GM18907 (cell line): ENCODE measurements at regions not wholly inside any gene's neighbourhood (a gene's known extent, or its start where the extent isn't known, plus 50 kb on each side); places are given as distances from the start of the nearest gene placed in this dataset.

ENCODE experiments used
- ATAC-seq: cut with Tn5 transposase; IDR thresholded peaks from one replicate; pipeline ENCODE4 v1.9.1; 2021; ENCODE audit warnings: mild to moderate bottlenecking, moderate library complexity; ENCODE audit not compliant: unreplicated experiment

- ATAC-seq, result no peak
Measured at GRCh38 chr19:29263305-29264135, 50.6 kb upstream of the UQCRFS1 start.

- no peak for ATAC-seq
Measured at GRCh38 chr19:29264897-29265296, 51.9 kb upstream of the UQCRFS1 start.

DNA sequence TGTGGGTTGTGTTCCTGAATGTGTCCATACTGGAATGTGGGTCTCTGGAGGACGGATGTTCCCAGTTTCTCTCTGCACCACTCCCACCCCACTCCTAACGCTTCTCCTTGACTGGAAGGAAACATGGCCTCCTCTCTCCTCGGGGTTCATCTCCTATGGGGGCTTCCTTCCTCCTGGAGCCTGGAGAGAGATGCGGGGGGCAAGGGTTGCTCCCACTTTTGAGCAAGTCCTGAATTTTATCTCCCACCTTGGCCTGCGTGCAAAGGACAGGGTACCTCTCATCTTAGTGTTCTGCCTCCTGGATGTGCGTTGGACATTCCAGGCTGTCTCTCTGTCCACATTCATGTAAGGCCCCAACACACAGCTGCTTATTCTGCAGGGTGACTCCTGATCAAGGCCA, 52.5 kb upstream of the UQCRFS1 start:
- no peak for ATAC-seq

DNA sequence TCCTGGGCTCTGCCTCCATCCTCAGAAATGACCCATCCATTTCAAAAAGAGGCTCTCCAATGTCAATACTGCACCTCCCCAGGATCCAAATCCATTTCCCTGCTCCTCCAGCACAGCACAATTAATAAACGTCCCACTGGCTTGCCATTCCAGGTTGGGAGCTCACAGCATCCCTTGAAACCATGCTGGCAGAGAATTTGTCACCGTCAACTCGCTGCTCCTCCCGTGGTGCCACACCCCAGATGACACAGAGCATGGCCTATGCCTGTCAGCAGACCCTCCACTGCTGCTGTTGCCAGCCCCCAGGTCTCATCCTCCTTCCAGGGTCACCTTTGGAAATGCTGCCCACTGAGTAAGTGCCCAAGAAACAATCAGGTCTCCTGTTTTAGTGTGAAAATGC, 53.0 kb upstream of the UQCRFS1 start:
- ATAC-seq, result no peak

DNA sequence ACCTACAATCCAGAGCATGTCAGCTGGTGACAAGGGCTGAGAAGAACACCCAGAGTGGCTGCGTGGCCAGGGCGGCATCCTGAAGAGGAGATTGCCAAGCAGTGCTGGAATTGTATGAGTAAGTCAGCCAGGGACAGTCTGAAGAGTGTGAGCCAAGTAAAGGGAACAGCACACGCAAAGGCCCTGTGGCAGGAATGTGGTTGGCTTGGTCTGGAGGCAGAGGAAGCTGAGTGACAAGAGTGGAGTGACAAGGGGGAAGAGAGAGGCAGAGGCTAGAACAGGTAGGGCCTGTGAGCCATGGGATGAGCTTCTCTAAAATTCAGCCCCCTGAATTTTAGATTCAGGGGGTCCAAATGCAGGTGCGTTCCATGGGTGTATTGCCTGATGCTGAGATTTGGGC, 53.7 kb upstream of the UQCRFS1 start:
- no peak for ATAC-seq

DNA sequence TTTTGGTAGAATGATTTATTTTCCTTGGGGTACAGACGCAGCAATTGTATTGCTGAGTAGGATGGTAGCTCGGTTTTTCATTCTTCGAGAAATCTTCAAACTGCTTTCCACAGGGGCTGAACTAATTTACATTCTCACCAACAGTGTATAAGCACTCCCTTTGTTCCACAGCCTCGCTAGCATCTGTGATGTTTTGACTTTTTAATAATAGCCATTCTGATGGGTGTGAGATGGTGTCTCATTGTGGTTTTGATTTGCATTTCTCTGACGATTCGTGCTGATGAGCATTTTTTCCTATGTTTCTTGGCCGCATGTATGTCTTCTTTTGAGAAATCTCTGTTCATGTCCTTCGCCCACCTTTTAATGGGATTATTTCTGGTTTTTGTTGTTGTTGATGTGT, 54.8 kb upstream of the UQCRFS1 start:
- ATAC-seq, result no peak

- ATAC-seq, result no peak
Measured at GRCh38 chr19:29268103-29268502, 55.2 kb upstream of the UQCRFS1 start.

DNA sequence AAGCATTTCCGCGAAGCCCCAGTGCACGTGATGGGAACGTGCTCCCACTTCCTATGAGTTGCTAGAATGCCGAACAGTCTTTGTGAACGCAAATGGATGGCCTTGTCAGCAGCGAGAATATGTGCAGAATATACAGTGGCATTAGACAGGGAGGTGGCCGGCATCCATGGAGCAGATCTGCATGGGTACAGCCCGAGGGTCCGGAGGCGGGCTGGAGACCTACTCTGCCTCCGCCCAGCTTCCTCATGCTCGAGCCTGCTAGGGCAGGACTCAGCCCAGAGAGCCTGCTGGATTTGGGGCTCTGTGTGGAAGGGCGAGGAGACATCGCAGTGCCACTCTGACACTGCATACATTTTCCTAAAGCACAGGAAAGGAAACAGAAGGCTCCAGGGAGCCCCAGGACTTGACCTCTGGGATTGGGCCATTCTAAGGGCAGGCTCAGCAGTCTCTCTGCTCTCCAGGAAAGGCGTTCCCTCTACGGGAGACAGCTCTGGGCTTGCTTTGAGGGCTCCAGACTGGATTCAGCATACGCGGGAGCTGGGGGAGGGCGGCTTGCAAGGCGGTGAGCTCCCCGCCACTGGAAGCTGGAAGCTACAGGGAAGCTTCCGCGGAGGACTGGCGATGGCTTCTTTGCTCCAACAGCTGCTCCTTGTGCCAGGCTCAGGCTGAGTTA, 55.9 kb upstream of the UQCRFS1 start:
- no peak for ATAC-seq

DNA sequence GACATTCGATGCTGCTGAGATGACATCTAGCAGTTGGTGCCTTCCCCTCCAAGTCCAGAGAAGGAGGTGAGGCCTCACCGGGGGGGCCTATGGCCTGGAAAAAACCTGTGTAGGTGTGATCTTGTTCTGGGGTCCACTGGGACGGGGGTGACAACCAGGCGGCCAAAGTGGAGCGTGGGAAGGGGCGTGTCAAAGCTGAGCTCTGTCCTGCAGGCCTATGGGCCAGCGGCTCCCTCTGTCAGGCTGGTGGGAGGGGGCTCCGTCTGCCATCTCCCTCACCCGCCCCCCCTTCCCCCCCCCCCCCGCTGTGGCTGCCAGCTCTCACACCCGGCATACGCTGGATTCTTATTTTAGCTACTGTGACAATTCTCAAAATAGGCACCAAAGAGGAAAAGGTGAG, 56.7 kb upstream of the UQCRFS1 start:
- no peak for ATAC-seq

GRCh38 chr19:29271341-29271740, 58.4 kb upstream of the UQCRFS1 start:
- ATAC-seq, result no peak

- ATAC-seq, result no peak
Measured at GRCh38 chr19:29271911-29272310, 59.0 kb upstream of the UQCRFS1 start.

GRCh38 chr19:29273000-29273640, 60.2 kb upstream of the UQCRFS1 start:
- ATAC-seq, result no peak

- no peak for ATAC-seq
Measured at GRCh38 chr19:29275266-29275665, 62.3 kb upstream of the UQCRFS1 start.

GRCh38 chr19:29277102-29277501, 64.2 kb upstream of the UQCRFS1 start:
- peak; percentile 99 for ATAC-seq

DNA sequence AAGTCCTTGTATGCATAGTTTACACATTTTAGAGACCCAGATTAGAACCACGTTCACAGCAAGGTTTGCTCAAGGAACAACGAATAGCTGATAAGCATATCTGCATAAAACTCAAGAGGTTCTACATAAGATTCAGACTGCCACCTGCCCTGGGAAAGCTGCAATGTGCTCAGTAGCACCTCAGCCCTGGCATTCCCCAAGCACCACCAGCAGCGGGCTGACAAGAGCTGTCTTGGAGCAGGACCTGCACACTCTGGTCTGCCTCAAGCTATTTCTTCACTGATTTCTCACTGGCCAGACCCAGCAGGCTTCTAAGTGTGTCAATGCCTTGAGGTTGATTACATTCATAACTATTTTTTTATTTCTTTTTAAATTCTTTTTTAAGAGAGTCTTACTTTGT, 65.8 kb upstream of the UQCRFS1 start:
- no peak for ATAC-seq

- ATAC-seq, result no peak
Measured at GRCh38 chr19:29283366-29283765, 70.4 kb upstream of the UQCRFS1 start.

- ATAC-seq, result no peak
Measured at GRCh38 chr19:29285187-29285687, 72.3 kb upstream of the UQCRFS1 start.

- no peak for ATAC-seq
Measured at GRCh38 chr19:29285878-29286277, 72.9 kb upstream of the UQCRFS1 start.

DNA sequence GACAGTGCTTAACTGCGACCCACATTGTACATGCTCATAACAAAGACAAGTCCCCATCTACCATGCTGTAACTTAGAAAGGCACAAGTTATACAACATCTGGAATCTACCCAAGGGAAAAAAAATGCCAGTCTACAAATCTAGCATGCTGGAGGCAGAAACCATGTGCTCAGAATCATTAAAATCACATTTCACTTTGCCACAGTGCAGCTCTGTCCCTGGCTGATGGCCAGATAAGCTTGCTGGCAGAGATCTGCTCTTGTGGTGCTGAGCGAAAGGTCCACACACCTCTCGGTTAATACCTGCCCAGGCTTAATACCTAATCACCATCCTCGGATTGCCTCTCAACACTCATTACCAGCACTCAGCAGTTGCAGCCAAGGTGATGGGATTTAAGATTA, 74.1 kb upstream of the UQCRFS1 start:
- no peak for ATAC-seq

- ATAC-seq, result no peak
Measured at GRCh38 chr19:29288256-29288655, 75.3 kb upstream of the UQCRFS1 start.

DNA sequence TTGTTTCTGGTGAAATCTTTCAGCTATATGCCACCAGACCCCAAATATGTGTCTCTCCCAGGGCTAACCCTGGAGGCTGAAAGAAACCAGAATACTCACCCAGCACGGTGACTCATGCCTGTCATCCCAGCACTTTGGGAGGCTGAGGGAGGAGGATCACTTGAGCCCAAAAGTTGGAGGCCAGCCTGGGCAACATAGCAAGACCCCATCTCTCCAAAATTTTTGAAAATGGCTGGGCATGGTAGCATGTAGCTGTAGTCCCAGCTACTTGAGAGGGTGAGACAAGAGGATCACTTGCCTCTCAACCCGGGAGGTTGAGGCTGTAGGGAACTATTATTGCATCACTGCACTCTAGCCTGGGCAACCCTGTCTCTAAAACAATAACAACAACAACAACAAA, 76.1 kb upstream of the UQCRFS1 start:
- no peak for ATAC-seq

GRCh38 chr19:29290853-29291252, 77.9 kb upstream of the UQCRFS1 start:
- ATAC-seq, result no peak
